ENCODE measurements at regions not wholly inside any gene's neighbourhood (a gene's known extent, or its start where the extent isn't known, plus 50 kb on each side); places are given as distances from the start of the nearest gene placed in this dataset.
"Not testable (repeated sequence)": the region's sequence is repeated elsewhere in the genome, so short reads cannot be mapped to it uniquely, and the experiment has no call there.

DNA sequence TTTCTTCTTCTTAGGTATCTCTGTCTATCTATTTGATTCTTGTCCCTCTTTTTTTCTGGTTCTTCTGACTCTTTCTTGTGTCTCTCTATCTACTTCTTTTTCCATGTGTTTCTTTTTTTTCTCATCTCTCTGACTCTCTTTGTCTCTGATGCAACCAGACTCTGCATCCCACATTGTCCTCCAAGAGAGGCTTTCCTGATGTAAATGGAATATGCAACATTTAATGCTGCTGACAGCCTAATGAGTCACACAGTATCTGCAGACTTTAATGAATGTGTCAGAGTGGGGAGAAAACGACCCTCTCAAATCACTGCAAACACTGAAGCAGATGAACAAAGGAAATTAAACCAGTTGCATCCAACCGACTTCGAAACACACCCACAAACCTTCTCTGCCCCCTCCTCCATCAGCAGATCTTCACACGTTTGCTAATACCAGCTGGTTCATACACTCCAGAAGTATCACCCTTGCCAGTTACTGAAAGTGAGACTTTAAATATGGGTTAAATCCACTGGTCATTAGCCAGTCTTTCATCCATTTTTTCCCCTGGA is 351.5 kb downstream of the TXNL1 start:
- Histone ChIP-seq H3K4me1 (peaks cover 0 to 14% (median 0%) of the 10 kb centered on the region in 3 donors), H3K9me3 (no peaks in the 10 kb centered on the region), H3K36me3 (no peaks in the 10 kb centered on the region), H3K4me3 (no peak overlapping the region), H3K27ac (no peak overlapping the region), H3K27me3 (no peaks in the 10 kb centered on the region)
- WGBS, 2 donors (ENCODE audit: low coverage in 1 of 2) = 65 to 94% methylated on average over 3 of the region's 4 CpGs
- TF ChIP-seq POLR2A (IDR thresholded peaks at IDR 0.05) = no peak
- no peak for TF ChIP-seq POLR2AphosphoS5 (IDR thresholded peaks at IDR 0.05)
- TF ChIP-seq, protein P1, sequence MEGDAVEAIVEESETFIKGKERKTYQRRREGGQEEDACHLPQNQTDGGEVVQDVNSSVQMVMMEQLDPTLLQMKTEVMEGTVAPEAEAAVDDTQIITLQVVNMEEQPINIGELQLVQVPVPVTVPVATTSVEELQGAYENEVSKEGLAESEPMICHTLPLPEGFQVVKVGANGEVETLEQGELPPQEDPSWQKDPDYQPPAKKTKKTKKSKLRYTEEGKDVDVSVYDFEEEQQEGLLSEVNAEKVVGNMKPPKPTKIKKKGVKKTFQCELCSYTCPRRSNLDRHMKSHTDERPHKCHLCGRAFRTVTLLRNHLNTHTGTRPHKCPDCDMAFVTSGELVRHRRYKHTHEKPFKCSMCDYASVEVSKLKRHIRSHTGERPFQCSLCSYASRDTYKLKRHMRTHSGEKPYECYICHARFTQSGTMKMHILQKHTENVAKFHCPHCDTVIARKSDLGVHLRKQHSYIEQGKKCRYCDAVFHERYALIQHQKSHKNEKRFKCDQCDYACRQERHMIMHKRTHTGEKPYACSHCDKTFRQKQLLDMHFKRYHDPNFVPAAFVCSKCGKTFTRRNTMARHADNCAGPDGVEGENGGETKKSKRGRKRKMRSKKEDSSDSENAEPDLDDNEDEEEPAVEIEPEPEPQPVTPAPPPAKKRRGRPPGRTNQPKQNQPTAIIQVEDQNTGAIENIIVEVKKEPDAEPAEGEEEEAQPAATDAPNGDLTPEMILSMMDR (IDR thresholded peaks at IDR 0.05) = no peak
- TF ChIP-seq EP300 (IDR thresholded peaks at IDR 0.05) = no peak
- ATAC-seq = no peak

DNA sequence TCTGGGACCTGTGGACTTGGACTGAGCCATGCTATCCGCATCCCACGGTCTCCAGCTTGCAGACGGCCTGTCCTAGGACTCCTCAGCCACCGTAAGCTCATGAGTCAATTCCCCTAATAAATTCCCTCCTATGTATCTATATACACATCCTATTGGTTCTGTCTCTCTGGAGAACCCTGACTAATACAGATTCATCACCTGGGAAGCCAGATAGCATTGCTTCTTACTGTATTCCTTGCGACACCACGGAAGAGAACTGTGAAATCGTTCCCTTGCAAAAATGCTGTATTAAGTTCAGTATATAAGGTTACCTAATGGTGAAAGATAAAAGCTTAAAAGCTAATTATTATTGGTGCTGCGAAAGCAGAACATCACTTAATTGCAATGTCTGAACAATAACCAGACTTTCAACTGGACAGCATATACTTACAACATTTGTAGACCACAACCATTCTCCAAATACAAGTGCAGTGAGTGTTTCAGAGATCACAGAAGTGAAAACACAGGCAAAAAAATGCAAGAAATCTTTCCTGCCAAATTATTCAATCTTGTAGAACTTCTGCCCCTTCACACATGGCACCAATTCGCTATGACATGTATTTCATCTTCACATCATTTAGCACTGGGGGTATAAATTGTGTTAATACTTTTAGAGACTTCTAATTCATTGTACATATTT is 352.9 kb downstream of the TXNL1 start:
- H3K4me1 ChIP-seq = peaks cover 0 to 9% (median 0%) of the 10 kb centered on the region in 3 donors
- H3K27ac ChIP-seq = no peak overlapping the region
- no peak for TF ChIP-seq POLR2A (IDR thresholded peaks at IDR 0.05)
- no peak for TF ChIP-seq POLR2AphosphoS5 (IDR thresholded peaks at IDR 0.05)
- TF ChIP-seq, protein P1 (IDR thresholded peaks at IDR 0.05) = no peak
- TF ChIP-seq EP300 (IDR thresholded peaks at IDR 0.05) = no peak
- H3K27me3 ChIP-seq = no peaks in the 10 kb centered on the region
- no peak overlapping the region for H3K4me3 ChIP-seq
- no peaks in the 10 kb centered on the region for H3K36me3 ChIP-seq
- no peak for ATAC-seq
- WGBS, 2 donors (ENCODE audit: low coverage in 1 of 2) = 97 to 99% methylated on average over 8 to 9 of the region's 9 CpGs
- H3K9me3 ChIP-seq = no peaks in the 10 kb centered on the region

DNA sequence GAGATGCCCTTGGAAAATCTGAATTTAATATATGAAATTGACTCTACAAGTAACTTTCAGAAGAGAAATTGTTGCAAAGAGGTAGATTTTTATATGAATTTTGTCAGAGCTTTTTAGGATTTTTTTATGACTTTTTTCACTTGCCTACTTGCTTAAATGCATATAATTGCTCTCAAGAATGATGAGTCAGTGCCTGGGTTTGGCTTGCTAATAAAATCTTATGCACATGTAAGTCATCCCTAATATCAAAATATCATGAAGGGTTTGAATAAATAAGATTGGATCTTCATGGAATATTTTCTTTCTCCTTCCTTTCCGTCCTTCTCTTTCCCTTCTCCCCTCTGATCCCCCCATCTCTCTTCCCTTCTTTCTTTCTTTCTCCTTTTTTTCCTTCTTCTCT is 354.1 kb downstream of the TXNL1 start:
- TF ChIP-seq POLR2A (IDR thresholded peaks at IDR 0.05) = no peak
- TF ChIP-seq, protein P1 (IDR thresholded peaks at IDR 0.05) = no peak
- TF ChIP-seq POLR2AphosphoS5 (IDR thresholded peaks at IDR 0.05) = no peak
- TF ChIP-seq EP300 (IDR thresholded peaks at IDR 0.05) = no peak
- Histone ChIP-seq H3K36me3 (no peaks in the 10 kb centered on the region), H3K4me1 (no peaks in the 10 kb centered on the region), H3K4me3 (no peak overlapping the region), H3K27ac (no peak overlapping the region), H3K9me3 (no peaks in the 10 kb centered on the region), H3K27me3 (no peaks in the 10 kb centered on the region)
- WGBS, 2 donors (ENCODE audit: low coverage in 1 of 2) = 67 to 86% methylated on average over 1 of the region's 1 CpG
- no peak for ATAC-seq

DNA sequence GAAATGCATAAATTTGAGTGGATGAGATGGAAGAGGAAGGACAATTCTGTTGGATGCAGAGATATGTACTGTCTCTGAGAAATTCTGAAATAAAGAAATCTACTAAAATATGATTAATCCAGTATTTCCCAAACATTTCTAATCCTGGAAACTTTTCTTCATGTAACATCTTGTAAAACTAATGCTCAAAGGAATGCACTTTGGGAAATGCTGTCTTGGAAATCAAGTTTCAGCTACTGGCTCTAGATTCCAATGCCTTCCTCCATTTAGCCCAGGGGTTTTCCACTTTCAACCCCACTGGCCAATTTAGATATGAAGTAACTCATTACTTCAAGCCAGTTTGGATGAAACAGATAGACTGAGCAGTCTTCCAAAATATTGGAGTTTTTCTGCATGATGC is 355.1 kb downstream of the TXNL1 start:
- no peak for ATAC-seq
- Histone ChIP-seq H3K4me3 (no peak overlapping the region), H3K27me3 (no peaks in the 10 kb centered on the region), H3K36me3 (no peaks in the 10 kb centered on the region), H3K4me1 (no peaks in the 10 kb centered on the region), H3K9me3 (no peaks in the 10 kb centered on the region), H3K27ac (no peak overlapping the region)
- TF ChIP-seq POLR2AphosphoS5 (IDR thresholded peaks at IDR 0.05) (no peak), EP300 (IDR thresholded peaks at IDR 0.05) (no peak)

DNA sequence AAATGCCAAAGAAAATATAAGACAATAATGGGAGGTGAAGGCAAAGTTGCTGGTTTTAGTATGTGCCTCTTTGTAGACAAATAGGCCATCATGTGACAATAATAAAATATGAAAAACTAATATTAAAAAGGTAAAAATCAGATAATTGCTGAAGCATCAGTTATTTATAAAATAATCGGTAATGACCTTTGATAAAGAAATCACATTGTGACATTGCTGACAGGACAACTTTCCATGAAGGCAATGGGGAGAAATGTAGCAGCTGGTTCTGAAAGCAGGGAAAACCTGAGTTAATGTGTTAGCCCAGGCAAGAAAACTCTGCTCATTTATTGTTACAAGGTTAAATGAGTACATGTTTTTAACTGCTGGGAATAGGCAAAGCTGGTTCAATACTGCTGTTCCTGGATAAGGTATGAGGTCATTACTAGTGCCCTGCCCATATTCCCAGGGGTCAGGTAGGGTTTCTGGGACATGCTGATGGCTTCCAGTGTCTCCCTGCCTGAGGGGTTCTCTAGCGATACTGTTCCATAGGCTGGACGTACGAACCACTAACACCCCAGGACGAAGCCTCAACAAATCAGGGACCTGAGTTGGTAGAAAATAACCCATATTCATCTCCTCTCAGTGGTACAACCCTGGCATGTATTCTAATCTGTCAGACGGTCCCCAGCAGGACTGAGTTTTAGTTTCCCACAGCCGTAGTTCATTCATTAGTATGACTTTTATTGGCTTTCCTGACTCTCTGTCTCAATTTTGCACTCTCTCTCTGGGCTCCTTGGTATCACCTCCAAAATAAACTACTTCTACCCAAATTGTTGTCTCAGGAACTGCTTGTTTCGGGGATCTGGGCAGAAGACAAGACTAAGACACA is 355.9 kb downstream of the TXNL1 start:
- Histone ChIP-seq H3K36me3 (no peaks in the 10 kb centered on the region), H3K27me3 (no peaks in the 10 kb centered on the region), H3K9me3 (no peaks in the 10 kb centered on the region), H3K4me3 (no peak overlapping the region), H3K4me1 (no peaks in the 10 kb centered on the region), H3K27ac (no peak overlapping the region)
- 92 to 93% methylated on average over 7 of the region's 8 CpGs for WGBS, 2 donors (ENCODE audit: low coverage in 1 of 2)
- ATAC-seq = no peak
- TF ChIP-seq, protein P1 (IDR thresholded peaks at IDR 0.05) = no peak
- TF ChIP-seq EP300 (IDR thresholded peaks at IDR 0.05) (no peak), POLR2AphosphoS5 (IDR thresholded peaks at IDR 0.05) (no peak), POLR2A (IDR thresholded peaks at IDR 0.05) (no peak)

DNA sequence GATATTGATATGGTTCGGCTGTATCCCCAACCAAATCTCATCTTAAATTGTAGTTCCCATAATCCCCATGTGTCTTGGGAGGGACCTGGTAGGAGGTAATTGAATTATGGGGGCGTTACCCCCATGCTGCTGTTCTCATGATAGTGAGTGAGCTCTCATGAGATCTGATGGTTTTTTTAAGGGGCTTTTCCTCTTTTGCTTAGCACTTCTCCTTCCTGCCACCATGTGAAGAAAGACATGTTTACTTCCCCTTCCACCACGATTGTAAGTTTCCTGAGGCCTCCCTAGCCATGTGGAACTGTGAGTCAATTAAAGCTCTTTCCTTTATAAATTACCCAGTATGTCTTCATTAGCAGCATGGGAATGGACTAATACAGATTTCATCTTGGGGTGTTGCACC is 358.6 kb downstream of the TXNL1 start:
- H3K27me3 ChIP-seq, H3K4me1 ChIP-seq, H3K27ac ChIP-seq, H3K4me3 ChIP-seq, H3K9me3 ChIP-seq, ATAC-seq, H3K36me3 ChIP-seq: not testable (repeated sequence)
- WGBS, 2 donors (ENCODE audit: low coverage in 1 of 2) = 80 to 93% methylated on average over 3 of the region's 3 CpGs

Data from gastroesophageal sphincter (tissue), 4 donors.